AG04449 (cell line): ENCODE measurements at regions not wholly inside any gene's neighbourhood (a gene's known extent, or its start where the extent isn't known, plus 50 kb on each side); places are given as distances from the start of the nearest gene placed in this dataset.

Experiments
- CTCF ChIA-PET: fragments of 350-600 bp; formaldehyde crosslinking; extraction: SDS; loops from one replicate; lab custom pipeline; 2021; ENCODE audit warnings: antibody characterized with exemption; lab: Yijun Ruan, JAX
- POLR2A ChIA-PET: fragments of 400-600, 350-600 bp; formaldehyde crosslinking; extraction: SDS; loops from one replicate; lab custom pipeline; 2020; ENCODE audit warnings: antibody characterized with exemption, inconsistent platforms; lab: Yijun Ruan, JAX
- DNase-seq: peaks from one replicate; pipeline ENCODE4 v3.0.0-alpha.2; 2010; ENCODE audit warnings: low read depth, low spot score
- H3K4me3 ChIP-seq: 2 replicates; pipeline ENCODE4 v1.5.1; 2011; ENCODE audit warnings: low read depth, mild to moderate bottlenecking, control low read depth, low read length
- CTCF ChIP-seq: IDR thresholded peaks from one replicate; pipeline ENCODE4 v1.5.1; 2011; ENCODE audit warnings: mild to moderate bottlenecking, moderate library complexity, low read length, control low read depth, inconsistent platforms; ENCODE audit not compliant: insufficient read depth; ENCODE audit errors: missing control alignments

GRCh38 chr1:30447701-30448100 lies 275.7 kb downstream of the MATN1 start:
- DNase-seq: no peak
- no peak for TF ChIP-seq CTCF
- POLR2A ChIA-PET: no interaction called here
- H3K4me3 ChIP-seq: no peak overlapping the region
- CTCF ChIA-PET: no interaction called here

GRCh38 chr1:30447080-30447479 lies 276.3 kb downstream of the MATN1 start:
- DNase-seq: no peak
- ChIA-PET POLR2A (no interaction called here), CTCF (no interaction called here)
- no peak for TF ChIP-seq CTCF
- no peak overlapping the region for H3K4me3 ChIP-seq

GRCh38 chr1:30446508-30446907 lies 276.9 kb downstream of the MATN1 start:
- DNase-seq: no peak
- H3K4me3 ChIP-seq: no peak overlapping the region
- ChIA-PET POLR2A (no interaction called here), CTCF (no interaction called here)
- TF ChIP-seq CTCF: no peak

GRCh38 chr1:30446095-30446494 lies 277.3 kb downstream of the MATN1 start:
- no peak for DNase-seq
- TF ChIP-seq CTCF: no peak
- CTCF ChIA-PET: no interaction called here
- POLR2A ChIA-PET: no interaction called here
- H3K4me3 ChIP-seq: no peak overlapping the region

- no peak for DNase-seq
- ChIA-PET CTCF (no interaction called here), POLR2A (no interaction called here)
- H3K4me3 ChIP-seq: no peak overlapping the region
- TF ChIP-seq CTCF: no peak
Observed at GRCh38 chr1:30445449-30445848, 277.9 kb downstream of the MATN1 start.

GRCh38 chr1:30444850-30445249 lies 278.5 kb downstream of the MATN1 start:
- H3K4me3 ChIP-seq: no peak overlapping the region
- DNase-seq: no peak
- ChIA-PET CTCF (no interaction called here), POLR2A (no interaction called here)
- TF ChIP-seq CTCF: no peak
